ENCODE measurements at regions not wholly inside any gene's neighbourhood (a gene's known extent, or its start where the extent isn't known, plus 50 kb on each side); places are given as distances from the start of the nearest gene placed in this dataset.

DNA sequence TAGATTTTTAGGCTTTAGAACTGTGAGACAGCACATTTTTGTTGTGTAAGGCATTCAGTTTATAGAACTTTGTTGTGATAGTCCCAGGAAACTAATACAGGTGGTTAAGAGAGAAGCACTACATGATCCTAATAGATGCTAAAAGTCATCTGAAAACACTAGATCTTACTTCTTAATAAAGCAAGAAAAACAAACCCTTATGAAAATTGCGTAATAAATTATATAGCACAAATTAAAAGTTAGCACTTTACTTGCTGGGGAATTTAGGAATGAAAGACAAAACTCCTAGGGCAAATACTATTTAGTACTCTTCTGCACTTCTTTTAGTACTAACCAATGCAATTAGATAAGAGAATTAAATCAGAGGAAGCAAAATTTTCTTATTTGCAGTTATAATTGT lies 163.3 kb upstream of the SHISA6 start:
- DNase-seq: no peak

DNA sequence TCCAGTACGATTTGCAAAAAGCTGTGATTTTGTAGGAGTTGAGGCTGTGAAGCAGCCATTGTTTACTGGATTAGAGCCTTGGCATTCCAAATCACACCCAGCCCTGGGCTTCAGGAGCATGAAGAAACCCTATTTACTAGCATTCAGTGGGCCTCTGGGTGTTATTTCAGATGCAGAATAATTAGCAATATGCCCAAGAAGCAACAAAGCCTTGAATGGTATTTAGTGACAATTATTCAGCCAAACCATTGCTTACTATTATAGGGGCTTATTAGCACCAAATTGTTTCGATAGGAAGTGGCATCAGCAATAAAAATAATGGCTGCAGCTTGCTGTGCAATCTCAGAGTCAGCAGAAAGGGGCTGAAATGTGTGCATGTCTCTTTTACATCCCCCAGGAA lies 166.6 kb upstream of the SHISA6 start:
- no peak for DNase-seq

DNA sequence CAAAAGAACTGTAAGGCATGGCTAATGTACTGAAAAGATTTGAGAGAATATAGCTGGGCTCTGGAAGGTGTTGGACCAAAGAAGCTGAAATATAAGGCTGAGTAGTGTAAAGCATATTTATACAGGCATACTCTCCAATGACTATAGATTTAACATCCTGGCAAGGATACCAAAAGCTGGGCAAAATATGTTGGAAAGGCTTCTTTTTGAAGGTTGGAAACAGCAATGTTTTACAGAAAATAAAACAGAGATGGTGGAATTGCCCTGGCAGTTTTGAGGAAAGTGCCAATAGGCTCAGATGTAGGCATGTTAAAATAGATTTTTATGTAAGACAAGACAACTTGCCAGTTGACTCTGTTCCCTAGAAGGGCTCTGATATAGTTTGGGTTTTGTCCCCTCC lies 184.1 kb upstream of the SHISA6 start:
- DNase-seq: no peak

- no peak for DNase-seq
These were observed 187.2 kb upstream of the SHISA6 start for GRCh38 chr17:11053846-11054245.

GRCh38 chr17:11049539-11049938 lies 191.5 kb upstream of the SHISA6 start:
- DNase-seq: no peak

DNA sequence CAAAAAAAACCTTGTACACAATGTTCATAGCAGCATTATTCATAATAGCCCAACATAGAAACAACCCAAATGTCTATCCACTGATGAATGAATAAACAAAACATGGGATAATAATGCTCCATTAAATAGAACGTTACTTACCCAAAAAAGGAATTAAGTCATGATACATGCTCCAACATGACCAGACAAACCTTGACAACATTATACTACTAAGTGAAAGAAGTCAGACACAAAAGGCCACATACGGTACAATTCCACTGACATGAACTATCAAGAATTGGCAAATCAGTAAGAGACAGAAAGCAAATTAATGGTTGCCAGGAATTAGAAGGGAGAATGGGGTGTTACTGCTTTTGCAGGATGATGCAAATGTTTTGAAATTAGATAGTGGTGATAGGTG lies 193.8 kb upstream of the SHISA6 start:
- DNase-seq: no peak

GRCh38 chr17:11039342-11039741 lies 201.5 kb upstream of the PIRT start:
- DNase-seq: no peak

DNA sequence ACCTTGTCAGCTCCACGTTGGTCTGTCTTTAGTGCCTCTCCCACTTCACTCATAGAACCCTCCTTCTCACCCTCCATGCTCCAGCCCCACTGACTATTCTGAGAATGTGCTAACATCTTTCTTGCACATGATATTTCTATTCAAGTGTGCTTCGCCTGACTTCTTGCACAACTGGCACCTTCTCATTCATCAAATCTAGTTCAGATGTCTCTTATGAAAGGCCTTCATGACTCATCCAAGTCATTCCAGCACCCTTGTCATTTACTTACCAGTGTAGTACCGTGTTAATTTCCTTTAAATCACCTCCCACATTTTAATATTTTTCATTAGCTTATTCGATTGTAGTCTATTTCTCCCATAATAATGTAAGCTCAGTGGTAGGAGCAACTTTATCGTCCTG lies 197.8 kb upstream of the PIRT start:
- DNase-seq: no peak

DNA sequence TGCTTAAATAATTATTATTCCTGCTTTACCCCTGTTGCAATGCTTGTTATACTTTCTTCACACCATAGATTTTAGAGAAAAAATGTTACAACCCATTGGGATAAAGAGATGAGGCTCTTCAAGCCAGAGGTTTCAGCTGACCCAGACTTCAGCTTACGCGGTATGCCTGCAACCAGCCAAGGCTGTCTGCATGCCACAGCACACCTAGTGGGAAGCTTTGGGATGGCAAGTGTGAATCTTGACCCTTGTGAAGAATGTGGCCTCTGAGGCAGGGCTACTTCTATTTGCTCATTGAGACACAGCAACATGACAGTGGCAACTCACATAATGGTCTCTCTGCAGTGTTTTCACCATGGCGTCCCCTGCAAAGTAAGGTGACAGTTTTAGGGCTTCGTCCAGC lies 193.9 kb upstream of the PIRT start:
- DNase-seq: no peak

DNA sequence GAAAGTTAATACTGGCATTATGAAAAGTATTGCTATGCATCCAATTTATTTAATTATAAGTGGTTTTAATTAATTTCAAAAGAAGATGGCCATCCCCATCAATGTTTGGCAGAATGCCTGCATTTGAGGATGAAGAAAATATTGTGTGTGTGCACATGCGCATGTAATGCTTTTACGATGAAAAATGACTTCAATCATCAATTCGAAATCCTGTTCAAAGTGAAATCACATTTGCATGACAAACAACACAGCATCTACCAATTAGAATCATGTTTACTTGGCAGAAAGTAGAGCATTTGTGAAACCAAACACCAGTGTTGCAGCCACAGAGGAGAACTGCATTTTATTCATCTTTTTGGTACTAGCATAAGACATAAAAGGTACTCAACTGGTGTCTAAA lies 191.9 kb upstream of the PIRT start:
- no peak for DNase-seq

DNA sequence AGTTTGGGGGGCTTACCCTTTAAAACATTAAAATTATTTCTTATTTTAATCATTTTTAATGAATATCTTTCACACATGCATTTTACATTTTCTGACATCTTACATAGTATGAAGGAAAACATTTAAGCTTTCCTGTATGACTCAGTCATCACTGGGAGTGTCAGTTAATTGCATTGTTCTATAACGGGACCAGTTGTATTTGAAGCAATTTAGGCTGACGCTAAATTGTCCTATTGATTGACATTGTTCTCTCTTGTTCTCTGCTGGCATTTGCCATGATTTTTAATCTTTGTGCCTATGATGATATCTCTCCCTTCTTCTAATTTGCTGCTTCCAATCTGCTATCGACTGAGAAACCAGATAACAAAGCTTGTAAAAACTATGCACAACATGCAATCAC lies 190.5 kb upstream of the PIRT start:
- DNase-seq: no peak

DNA sequence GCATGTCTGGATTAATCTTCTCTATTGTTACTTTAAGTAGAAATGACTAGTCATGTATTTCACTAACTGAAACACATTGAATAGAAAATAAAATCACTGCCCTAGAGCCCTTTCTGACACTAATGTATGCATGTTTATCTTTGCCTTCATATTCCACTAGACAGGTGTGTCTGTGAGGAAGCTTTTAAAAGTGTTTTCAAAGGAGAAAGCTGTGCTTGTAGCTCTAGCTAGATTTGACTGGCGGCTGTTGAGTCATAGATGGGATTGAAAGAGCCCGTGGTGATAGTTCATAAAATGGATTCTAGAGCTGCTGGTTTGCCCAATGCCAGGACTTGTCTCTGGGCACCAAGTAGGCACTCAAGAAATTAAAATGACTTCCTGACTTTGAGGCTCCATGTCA lies 189.0 kb upstream of the PIRT start:
- no peak for DNase-seq

GRCh38 chr17:11023639-11024479 lies 186.0 kb upstream of the PIRT start:
- DNase-seq: no peak

DNA sequence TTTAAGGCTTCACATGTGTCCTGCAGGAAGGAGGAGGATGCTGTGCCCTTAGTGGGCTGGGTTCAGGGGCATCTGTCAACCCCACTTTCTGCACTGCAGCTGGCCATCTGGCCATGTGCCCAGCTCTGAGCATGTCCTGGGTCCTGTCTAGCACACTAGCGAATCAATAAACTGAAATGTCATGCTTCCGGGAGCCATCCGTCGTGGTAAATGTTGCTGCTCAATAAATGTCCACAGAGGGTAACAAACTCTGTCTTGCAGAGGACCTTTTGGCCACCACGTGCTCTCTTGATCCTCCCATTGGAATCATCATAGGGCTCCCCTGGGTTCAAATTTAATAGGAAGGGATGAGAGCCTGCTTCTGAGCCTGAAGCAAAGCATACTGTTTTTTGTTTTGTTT lies 168.6 kb upstream of the PIRT start:
- DNase-seq: no peak

- DNase-seq: no peak
These were observed 168.1 kb upstream of the PIRT start for GRCh38 chr17:11005940-11006339.

DNA sequence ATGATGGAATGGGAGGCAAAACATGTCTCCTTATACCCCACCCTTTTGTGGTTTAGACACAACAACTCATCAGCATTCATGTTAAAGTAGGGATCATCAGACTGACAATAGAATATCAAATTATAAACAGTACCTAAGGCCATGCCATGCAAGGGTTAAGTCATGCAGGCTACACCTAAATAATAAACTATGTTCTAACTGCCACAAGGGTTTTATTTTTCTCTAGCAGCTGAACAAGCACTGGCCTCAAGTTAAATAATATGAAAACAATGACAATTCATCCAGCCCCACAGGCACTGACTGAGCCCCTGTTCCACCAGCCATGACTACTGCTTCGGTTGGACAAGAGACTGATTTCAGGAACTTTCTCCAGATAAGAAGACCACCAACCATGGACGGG lies 164.5 kb upstream of the PIRT start:
- no peak for DNase-seq

- DNase-seq: no peak
These were observed 163.8 kb upstream of the PIRT start for GRCh38 chr17:11001651-11002050.

DNA sequence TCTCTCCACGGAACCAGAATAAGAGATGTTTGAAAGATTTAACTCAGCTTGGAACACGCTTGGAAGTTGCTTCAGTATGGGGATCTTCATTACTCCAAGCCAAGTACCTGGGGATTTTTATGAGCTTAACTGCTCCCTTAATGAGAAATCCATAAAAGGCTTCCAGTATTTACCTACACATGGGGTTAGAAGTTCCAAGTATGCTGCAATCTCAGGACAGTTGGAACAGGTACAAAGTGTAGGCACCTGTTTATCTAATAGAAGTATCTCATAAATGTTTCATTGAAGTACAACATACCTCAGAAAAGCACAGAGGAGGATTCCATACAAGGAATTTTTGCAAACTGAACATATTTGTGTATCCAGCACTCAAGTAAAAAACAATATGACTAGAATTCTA lies 161.6 kb upstream of the PIRT start:
- DNase-seq: no peak

DNA sequence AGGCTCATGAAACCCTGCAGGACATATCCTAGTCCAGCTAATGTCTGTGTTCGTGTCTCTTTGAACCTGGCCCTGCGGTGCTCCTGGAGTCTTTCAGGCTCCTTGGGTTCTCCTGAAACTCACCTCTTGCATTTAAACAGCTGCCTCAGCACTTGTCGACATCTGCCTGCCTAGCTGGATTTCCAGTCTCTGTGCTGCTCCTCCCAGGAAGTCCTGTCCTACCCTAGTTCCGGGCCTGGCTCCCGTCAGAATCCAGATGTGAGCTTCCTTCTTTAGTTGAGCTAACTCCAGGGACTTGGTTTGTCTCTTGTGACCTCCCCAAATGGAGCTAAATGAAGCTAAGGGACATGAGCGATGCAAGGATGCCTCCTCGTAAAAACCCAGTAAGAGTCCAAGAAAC lies 155.2 kb upstream of the PIRT start:
- DNase-seq: no peak

DNA sequence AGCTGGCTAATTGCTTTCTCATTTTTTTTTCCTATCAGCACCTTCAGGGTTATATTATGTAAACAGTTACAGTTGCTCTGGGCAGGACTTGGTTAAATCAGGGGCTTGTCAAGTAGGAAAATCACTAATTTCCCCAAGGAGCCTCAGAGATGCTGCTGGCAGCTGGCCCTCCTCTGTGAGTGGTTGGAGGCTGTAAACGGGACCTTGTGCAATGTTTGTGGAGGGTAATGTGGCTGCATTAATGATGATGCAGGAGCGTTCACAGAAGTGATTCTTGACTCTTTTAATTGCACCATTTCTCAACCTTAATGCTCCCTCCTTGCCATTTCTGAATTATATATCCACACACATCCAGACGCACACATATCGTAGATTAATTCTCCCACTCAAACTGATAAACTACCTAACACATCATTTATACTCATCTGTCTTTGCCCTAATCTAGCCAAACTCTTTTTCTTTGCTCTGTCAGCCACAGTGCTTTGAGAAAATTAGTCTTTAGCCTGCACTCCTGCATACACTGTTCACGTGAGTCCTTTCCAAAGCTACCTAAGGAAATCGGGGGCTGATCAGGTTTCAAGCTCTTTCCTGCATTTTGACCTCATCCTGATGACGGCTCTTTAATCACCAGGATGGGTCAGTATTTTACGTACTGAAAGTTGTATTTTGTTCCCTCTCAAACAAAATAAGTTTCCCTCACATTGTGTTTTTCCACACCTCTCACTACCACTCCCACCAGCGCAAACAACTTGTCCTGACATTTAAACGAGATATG lies 154.4 kb upstream of the PIRT start:
- DNase-seq: no peak

DNA sequence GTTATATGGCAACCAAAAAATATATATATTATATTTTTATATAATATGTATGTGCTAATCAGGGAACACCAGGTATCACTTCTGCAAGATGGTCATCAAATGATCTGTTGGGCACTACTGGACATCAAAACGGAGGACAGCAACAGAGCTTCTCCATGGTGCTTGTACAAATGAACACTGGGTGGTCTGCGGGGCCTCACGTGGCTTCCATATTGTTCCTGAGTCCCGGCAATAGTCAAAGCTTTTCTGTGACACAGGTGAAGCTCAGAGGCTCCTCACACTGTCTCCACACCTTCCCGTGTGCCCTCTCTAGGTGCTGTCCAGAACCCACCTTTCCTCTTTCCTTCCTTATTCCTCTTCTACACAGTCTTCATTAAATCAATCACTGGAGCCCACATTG lies 149.9 kb upstream of the PIRT start:
- DNase-seq: no peak

DNA sequence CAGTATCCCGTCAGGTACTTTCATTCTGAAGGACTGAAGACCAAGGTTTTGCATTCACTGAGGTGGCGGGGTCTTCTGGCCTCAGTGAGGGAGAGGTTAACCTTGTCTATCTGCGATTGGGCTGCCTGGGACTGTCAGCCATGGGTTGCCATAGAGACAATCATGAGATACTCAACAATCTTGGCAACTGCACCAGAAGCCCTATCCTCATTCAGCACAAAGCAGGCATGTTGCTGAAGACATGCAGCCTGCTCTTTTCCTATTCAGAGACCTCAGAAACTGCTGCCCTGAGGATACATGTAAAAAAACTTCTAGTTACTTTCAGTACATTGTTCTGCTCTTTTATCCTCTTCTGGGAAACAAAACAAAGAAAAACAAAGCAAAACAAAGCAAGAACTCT lies 146.3 kb upstream of the PIRT start:
- DNase-seq: no peak

DNA sequence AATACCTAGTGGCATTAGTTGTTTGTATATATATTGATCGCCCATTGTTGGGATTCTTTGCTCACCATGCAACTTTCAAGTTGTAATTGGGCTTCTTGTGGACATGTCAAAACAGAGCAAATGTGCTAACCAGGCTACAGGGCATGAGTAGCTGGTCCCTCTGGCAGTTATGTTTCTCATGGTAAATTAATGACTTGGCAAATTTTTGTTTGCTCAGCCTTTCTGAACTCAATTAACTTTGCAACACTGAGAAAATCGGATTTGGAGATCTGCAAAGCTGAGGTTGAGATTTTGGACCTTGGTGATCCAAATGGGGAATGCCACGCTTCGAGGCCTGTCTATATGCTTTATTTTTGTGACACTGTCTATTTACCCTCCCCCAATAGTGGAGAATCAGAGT lies 138.5 kb upstream of the PIRT start:
- DNase-seq: no peak

- no peak for DNase-seq
These were observed 130.1 kb upstream of the PIRT start for GRCh38 chr17:10968007-10968406.

GRCh38 chr17:10956821-10957220 lies 118.9 kb upstream of the PIRT start:
- DNase-seq: no peak
